NCI-H2196 treated with DMSO at 0.1 percent for 48 hours (cell line): ENCODE measurements at regions not wholly inside any gene's neighbourhood (a gene's known extent, or its start where the extent isn't known, plus 50 kb on each side); places are given as distances from the start of the nearest gene placed in this dataset.

Experiments used
- DNase-seq: peaks from one replicate; lab custom pipeline; 2025; ENCODE audit not compliant: unreplicated experiment; lab: John Stamatoyannopoulos, UW

GRCh38 chr2:41937464-41937906 lies 110.3 kb upstream of the PKDCC start:
- DNase-seq = no peak

- no peak for DNase-seq
Measured at GRCh38 chr2:41937921-41938708, 109.7 kb upstream of the PKDCC start.

GRCh38 chr2:41940060-41940744 lies 107.6 kb upstream of the PKDCC start:
- DNase-seq = no peak

- DNase-seq = no peak
Measured at GRCh38 chr2:41940745-41941063, 107.1 kb upstream of the PKDCC start.

- no peak for DNase-seq
Measured at GRCh38 chr2:41941831-41942230, 106.0 kb upstream of the PKDCC start.

- DNase-seq = no peak
Measured at GRCh38 chr2:41942278-41942677, 105.5 kb upstream of the PKDCC start.

- no peak for DNase-seq
Measured at GRCh38 chr2:41943159-41943558, 104.7 kb upstream of the PKDCC start.

- no peak for DNase-seq
Measured at GRCh38 chr2:41944220-41944880, 103.5 kb upstream of the PKDCC start.

- no peak for DNase-seq
Measured at GRCh38 chr2:41947701-41948396, 100.0 kb upstream of the PKDCC start.

- DNase-seq = no peak
Measured at GRCh38 chr2:41948397-41948763, 99.4 kb upstream of the PKDCC start.

- DNase-seq = no peak
Measured at GRCh38 chr2:41949091-41949882, 98.5 kb upstream of the PKDCC start.

GRCh38 chr2:41949883-41950665 lies 97.7 kb upstream of the PKDCC start:
- no peak for DNase-seq

GRCh38 chr2:41950666-41950960 lies 97.2 kb upstream of the PKDCC start:
- DNase-seq = no peak

GRCh38 chr2:41954304-41955291 lies 93.2 kb upstream of the PKDCC start:
- DNase-seq = no peak

GRCh38 chr2:41955316-41956043 lies 92.3 kb upstream of the PKDCC start:
- no peak for DNase-seq

- no peak for DNase-seq
Measured at GRCh38 chr2:41957431-41957830, 90.4 kb upstream of the PKDCC start.

- no peak for DNase-seq
Measured at GRCh38 chr2:41958251-41958650, 89.6 kb upstream of the PKDCC start.

- no peak for DNase-seq
Measured at GRCh38 chr2:41958775-41959174, 89.0 kb upstream of the PKDCC start.
